HG02610 (cell line): ENCODE measurements at regions not wholly inside any gene's neighbourhood (a gene's known extent, or its start where the extent isn't known, plus 50 kb on each side); places are given as distances from the start of the nearest gene placed in this dataset.
"Not testable (repeated sequence)": the region's sequence is repeated elsewhere in the genome, so short reads cannot be mapped to it uniquely, and the experiment has no call there.

Experiments used
- ATAC-seq: cut with Tn5 transposase; IDR thresholded peaks from one replicate; pipeline ENCODE4 v1.9.1; 2021; ENCODE audit warnings: mild to moderate bottlenecking, moderate library complexity; ENCODE audit not compliant: unreplicated experiment

GRCh38 chr4:53959343-53960120 lies 104.9 kb downstream of the CHIC2 start:
- no peak for ATAC-seq

- no peak for ATAC-seq
Observed at GRCh38 chr4:53956454-53956853, 108.0 kb downstream of the CHIC2 start.

GRCh38 chr4:53956053-53956452 lies 108.4 kb downstream of the CHIC2 start:
- ATAC-seq = no peak

- ATAC-seq = no peak
Observed at GRCh38 chr4:53951414-53951813, 113.0 kb downstream of the CHIC2 start.

GRCh38 chr4:53943345-53944085 lies 120.9 kb downstream of the CHIC2 start:
- no peak for ATAC-seq

- ATAC-seq = no peak
Observed at GRCh38 chr4:53942712-53943111, 121.7 kb downstream of the CHIC2 start.

- ATAC-seq = no peak
Observed at GRCh38 chr4:53941331-53941730, 123.1 kb downstream of the CHIC2 start.

GRCh38 chr4:53939892-53940291 lies 124.5 kb downstream of the CHIC2 start:
- not testable (repeated sequence) for ATAC-seq

- no peak for ATAC-seq
Observed at GRCh38 chr4:53937918-53938317, 126.5 kb downstream of the CHIC2 start.

- no peak for ATAC-seq
Observed at GRCh38 chr4:53937327-53937726, 127.1 kb downstream of the CHIC2 start.

GRCh38 chr4:53935780-53936179 lies 128.6 kb downstream of the CHIC2 start:
- no peak for ATAC-seq

- ATAC-seq = no peak
Observed at GRCh38 chr4:53932796-53933610, 131.4 kb downstream of the CHIC2 start.

- ATAC-seq = no peak
Observed at GRCh38 chr4:53931461-53931961, 132.9 kb downstream of the CHIC2 start.

- ATAC-seq = peak; percentile 75
Observed at GRCh38 chr4:53929955-53930798, 134.2 kb downstream of the CHIC2 start.

- ATAC-seq = no peak
Observed at GRCh38 chr4:53929311-53929710, 135.1 kb downstream of the CHIC2 start.

GRCh38 chr4:53928825-53929224 lies 135.6 kb downstream of the CHIC2 start:
- ATAC-seq = no peak

- ATAC-seq = no peak
Observed at GRCh38 chr4:53925050-53925605, 139.3 kb downstream of the CHIC2 start.

GRCh38 chr4:53924333-53925049 lies 139.9 kb downstream of the CHIC2 start:
- no peak for ATAC-seq

- no peak for ATAC-seq
Observed at GRCh38 chr4:53923921-53924320, 140.5 kb downstream of the CHIC2 start.
